HG02588 (cell line): ENCODE measurements at regions not wholly inside any gene's neighbourhood (a gene's known extent, or its start where the extent isn't known, plus 50 kb on each side); places are given as distances from the start of the nearest gene placed in this dataset.

ENCODE experiments used
- ATAC-seq: cut with Tn5 transposase; IDR thresholded peaks from one replicate; pipeline ENCODE4 v1.9.1; 2021; ENCODE audit warnings: mild to moderate bottlenecking, moderate library complexity; ENCODE audit not compliant: unreplicated experiment

- ATAC-seq: no peak
These were observed 328.7 kb downstream of the GABRG1 start for GRCh38 chr4:45795135-45795534.

GRCh38 chr4:45778514-45778913, 345.3 kb downstream of the GABRG1 start:
- ATAC-seq: no peak

GRCh38 chr4:45776146-45776545, 347.7 kb downstream of the GABRG1 start:
- no peak for ATAC-seq

GRCh38 chr4:45770958-45771357, 352.9 kb downstream of the GABRG1 start:
- ATAC-seq: no peak

GRCh38 chr4:45765521-45765920, 358.3 kb downstream of the GABRG1 start:
- ATAC-seq: no peak

GRCh38 chr4:45751877-45752530, 371.9 kb downstream of the GABRG1 start:
- ATAC-seq: no peak

- ATAC-seq: no peak
These were observed 373.1 kb downstream of the GABRG1 start for GRCh38 chr4:45750721-45751120.

- ATAC-seq: no peak
These were observed 378.1 kb downstream of the GABRG1 start for GRCh38 chr4:45745741-45746140.

GRCh38 chr4:45741897-45742296, 382.0 kb downstream of the GABRG1 start:
- no peak for ATAC-seq

GRCh38 chr4:45732161-45732560, 391.7 kb downstream of the GABRG1 start:
- no peak for ATAC-seq

GRCh38 chr4:45716093-45716492, 407.8 kb downstream of the GABRG1 start:
- no peak for ATAC-seq

GRCh38 chr4:45713996-45714395, 409.9 kb downstream of the GABRG1 start:
- ATAC-seq: no peak

- ATAC-seq: no peak
These were observed 422.2 kb downstream of the GABRG1 start for GRCh38 chr4:45701621-45702020.

GRCh38 chr4:45693746-45694145, 430.1 kb downstream of the GABRG1 start:
- ATAC-seq: no peak

- no peak for ATAC-seq
These were observed 431.6 kb downstream of the GABRG1 start for GRCh38 chr4:45692131-45692735.

GRCh38 chr4:45688341-45688740, 435.5 kb downstream of the GABRG1 start:
- no peak for ATAC-seq

GRCh38 chr4:45679411-45679810, 444.4 kb downstream of the GABRG1 start:
- no peak for ATAC-seq

GRCh38 chr4:45668128-45668527, 455.7 kb downstream of the GABRG1 start:
- ATAC-seq: no peak

- ATAC-seq: no peak
These were observed 460.2 kb downstream of the GABRG1 start for GRCh38 chr4:45663628-45664081.

- ATAC-seq: no peak
These were observed 460.9 kb downstream of the GABRG1 start for GRCh38 chr4:45663003-45663402.

- no peak for ATAC-seq
These were observed 462.0 kb downstream of the GABRG1 start for GRCh38 chr4:45661893-45662292.

GRCh38 chr4:45650545-45650944, 473.3 kb downstream of the GABRG1 start:
- ATAC-seq: no peak

- ATAC-seq: no peak
These were observed 475.0 kb downstream of the GABRG1 start for GRCh38 chr4:45648846-45649245.
